ENCODE measurements at regions not wholly inside any gene's neighbourhood (a gene's known extent, or its start where the extent isn't known, plus 50 kb on each side); places are given as distances from the start of the nearest gene placed in this dataset.

- TF ChIP-seq ZNF600 (tag by site-specific recombination; IDR thresholded peaks at IDR 0.05) = peak; percentile 49; the same call in 1 of the 2 replicates
- peak; percentile 57; the same call in 1 of the 2 replicates for TF ChIP-seq ZNF660 (tag by site-specific recombination; IDR thresholded peaks at IDR 0.05)
- peak; percentile 75 for TF ChIP-seq GLIS1 (tag by site-specific recombination; IDR thresholded peaks at IDR 0.05)
- TF ChIP-seq SALL2 (tag by site-specific recombination; IDR thresholded peaks at IDR 0.05; ENCODE audit: borderline replicate concordance) = no peak
- TF ChIP-seq ZNF10 (tag by site-specific recombination; IDR thresholded peaks at IDR 0.05) = 0 out of 2 replicates have a peak, but pooled peaks have one; percentile 41
- no peak for TF ChIP-seq ZFP3 (tag by site-specific recombination; IDR thresholded peaks at IDR 0.05; ENCODE audit: low read depth)
- TF ChIP-seq TCF7L2 (IDR thresholded peaks at IDR 0.05; ENCODE audit: borderline replicate concordance, low read depth, low read length) = no peak
- TF ChIP-seq KLF9 (tag by site-specific recombination; IDR thresholded peaks at IDR 0.05; ENCODE audit: low read depth) = no peak
- TF ChIP-seq ZNF513 (tag by site-specific recombination; IDR thresholded peaks at IDR 0.05) = peak; percentile 75
- TF ChIP-seq KLF17 (tag by site-specific recombination; IDR thresholded peaks at IDR 0.05) = peak; percentile 70; the same call in 1 of the 2 replicates
- no peak for TF ChIP-seq ZNF324 (tag by site-specific recombination; IDR thresholded peaks at IDR 0.05)
- peak; percentile 16; the same call in 1 of the 2 replicates for TF ChIP-seq ATF2 (tag by site-specific recombination; IDR thresholded peaks at IDR 0.05; ENCODE audit: low read depth)
- TF ChIP-seq SETDB1 (IDR thresholded peaks at IDR 0.05; ENCODE audit: insufficient read length, low read length) = no peak
- TF ChIP-seq ZNF16 (tag by site-specific recombination; IDR thresholded peaks at IDR 0.05; ENCODE audit: low read depth) = no peak
- TF ChIP-seq RBAK (tag by site-specific recombination; IDR thresholded peaks at IDR 0.05) = no peak
- peak; percentile 84 for TF ChIP-seq ZNF629 (tag by site-specific recombination; IDR thresholded peaks at IDR 0.05)
These were observed 393.9 kb downstream of the ARHGEF28 start (continued) for GRCh38 chr5:74019923-74020322.

GRCh38 chr5:74017786-74018211 lies 391.8 kb downstream of the ARHGEF28 start:
- Histone ChIP-seq H3K9me3 (ENCODE audit: control insufficient read depth, insufficient read depth, low read depth, low read length) (no peaks in the 10 kb centered on the region), H3K4me1 (ENCODE audit: control insufficient read depth, insufficient read depth, low read length) (peaks cover 22% of the 10 kb centered on the region), H3K4me3 (ENCODE audit: low read depth, low read length) (no peak overlapping the region), H3K27ac (ENCODE audit: extremely low read depth, low read depth, low read length) (peak overlapping the region; percentile 69), H3K36me3 (ENCODE audit: control insufficient read depth in 2 of 2, insufficient read depth in 1 of 2, low read length in 2 of 2) (no peaks in the 10 kb centered on the region)
- ChIA-PET CTCF (interaction anchor here (0.9 to 2.5 kb wide), 2 partner anchors 11 to 115 kb away, joined by 7 to 9 read pairs; no protein-coding TSS in a partner anchor), POLR2A (no interaction called here)
- peak; percentile 27; the same call in 1 of the 2 replicates for TF ChIP-seq MEIS1 (CRISPR knock-in tag; IDR thresholded peaks at IDR 0.05; ENCODE audit: borderline replicate concordance)
- TF ChIP-seq ZNF362 (tag by site-specific recombination; IDR thresholded peaks at IDR 0.05) = no peak
- peak; percentile 45; the same call in 1 of the 2 replicates for TF ChIP-seq GLIS2 (tag by site-specific recombination; IDR thresholded peaks at IDR 0.05)
- TF ChIP-seq TCF7L2 (IDR thresholded peaks at IDR 0.05; ENCODE audit: borderline replicate concordance, low read depth, low read length) = no peak
- TF ChIP-seq ZNF426 (tag by site-specific recombination; IDR thresholded peaks at IDR 0.05) = no peak
- no peak for TF ChIP-seq ZNF48 (tag by site-specific recombination; IDR thresholded peaks at IDR 0.05)
- TF ChIP-seq ZBTB26 (tag by site-specific recombination; optimal IDR thresholded peaks at IDR 0.05) = no peak
- no peak for TF ChIP-seq ZFP69B (tag by site-specific recombination; IDR thresholded peaks at IDR 0.05)
- no peak for TF ChIP-seq SALL2 (tag by site-specific recombination; IDR thresholded peaks at IDR 0.05; ENCODE audit: borderline replicate concordance)
- TF ChIP-seq ZNF133 (tag by site-specific recombination; IDR thresholded peaks at IDR 0.05) = no peak
- TF ChIP-seq ZNF785 (tag by site-specific recombination; IDR thresholded peaks at IDR 0.05) = no peak
- no peak for TF ChIP-seq ZNF792 (tag by site-specific recombination; IDR thresholded peaks at IDR 0.05)
- TF ChIP-seq ZNF701 (tag by site-specific recombination; IDR thresholded peaks at IDR 0.05) = no peak
- no peak for TF ChIP-seq ZNF114 (tag by site-specific recombination; IDR thresholded peaks at IDR 0.05)
- TF ChIP-seq ZBTB49 (tag by site-specific recombination; IDR thresholded peaks at IDR 0.05; ENCODE audit: low read depth) = no peak

Data from HEK293 (cell line).